Stimulated activated memory B cell treated with anti-CD40 and anti-IgM and Interleukin-4, amounts not matched to agents 10 μg/mL and 1 μg/mL and 100 μg/mL, for 72 hours (primary cell): ENCODE measurements at regions not wholly inside any gene's neighbourhood (a gene's known extent, or its start where the extent isn't known, plus 50 kb on each side); places are given as distances from the start of the nearest gene placed in this dataset.
"Not testable (repeated sequence)": the region's sequence is repeated elsewhere in the genome, so short reads cannot be mapped to it uniquely, and the experiment has no call there.

Experiments
- ATAC-seq: fragments of 150-1000 bp; cut with Tn5 transposase; 2 replicates; pipeline ENCODE4 v1.10.0; 2021
- H3K27ac Mint-ChIP-seq: one replicate; pipeline ENCODE4 v1.8.0; 2022; ENCODE audit warnings: mild to moderate bottlenecking, mixed read lengths
- H3K27me3 Mint-ChIP-seq: one replicate; pipeline ENCODE4 v1.8.0; 2022; ENCODE audit warnings: mixed read lengths
- H3K36me3 Mint-ChIP-seq: one replicate; pipeline ENCODE4 v1.8.0; 2022; ENCODE audit warnings: mixed read lengths
- H3K4me1 Mint-ChIP-seq: one replicate; pipeline ENCODE4 v1.8.0; 2022; ENCODE audit warnings: mixed read lengths
- H3K4me3 Mint-ChIP-seq: one replicate; pipeline ENCODE4 v1.8.0; 2022; ENCODE audit warnings: mild to moderate bottlenecking, moderate library complexity, mixed read lengths
- H3K9me3 Mint-ChIP-seq: one replicate; pipeline ENCODE4 v1.8.0; 2022; ENCODE audit warnings: mixed read lengths

GRCh38 chr3:18712713-18713576, 287.8 kb upstream of the SATB1 start:
- no peak for ATAC-seq
- Mint-ChIP-seq H3K9me3 (peaks cover 2% of the 10 kb centered on the region), H3K27ac (no peak overlapping the region), H3K27me3 (no peaks in the 10 kb centered on the region), H3K4me1 (peaks cover 8% of the 10 kb centered on the region), H3K4me3 (no peak overlapping the region), H3K36me3 (no peaks in the 10 kb centered on the region)

GRCh38 chr3:18704326-18704725, 279.2 kb upstream of the SATB1 start:
- H3K4me1 Mint-ChIP-seq, result no peaks in the 10 kb centered on the region
- H3K4me3 Mint-ChIP-seq, result no peak overlapping the region
- H3K27ac Mint-ChIP-seq, result no peak overlapping the region
- peaks cover 9% of the 10 kb centered on the region for H3K27me3 Mint-ChIP-seq
- H3K36me3 Mint-ChIP-seq, result peaks cover 5% of the 10 kb centered on the region
- ATAC-seq, result no peak
- H3K9me3 Mint-ChIP-seq, result peaks cover 10% of the 10 kb centered on the region

DNA sequence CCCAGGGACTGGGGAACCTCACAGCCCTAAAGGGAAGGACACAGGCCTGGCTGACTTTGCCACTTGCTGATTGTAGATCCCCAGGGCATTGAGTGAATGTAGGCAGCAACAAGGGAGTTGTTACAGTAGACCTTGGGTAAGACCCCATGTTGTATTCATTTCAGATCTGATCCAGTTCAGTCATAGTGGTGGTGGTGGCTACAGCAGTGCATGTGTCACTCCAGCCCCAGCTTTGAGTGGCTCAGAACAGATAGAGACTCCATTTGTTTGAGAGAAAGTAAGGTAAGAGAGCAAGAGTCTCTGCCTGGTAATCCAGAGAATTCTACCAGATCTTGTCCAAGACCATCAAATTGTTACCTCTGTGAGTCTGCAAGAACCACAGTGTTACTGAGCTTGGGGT, 278.7 kb upstream of the SATB1 start:
- peaks cover 9% of the 10 kb centered on the region for H3K27me3 Mint-ChIP-seq
- no peak overlapping the region for H3K27ac Mint-ChIP-seq
- H3K36me3 Mint-ChIP-seq, result peaks cover 5% of the 10 kb centered on the region
- no peak for ATAC-seq
- H3K9me3 Mint-ChIP-seq, result peaks cover 10% of the 10 kb centered on the region
- no peak overlapping the region for H3K4me3 Mint-ChIP-seq
- no peaks in the 10 kb centered on the region for H3K4me1 Mint-ChIP-seq

DNA sequence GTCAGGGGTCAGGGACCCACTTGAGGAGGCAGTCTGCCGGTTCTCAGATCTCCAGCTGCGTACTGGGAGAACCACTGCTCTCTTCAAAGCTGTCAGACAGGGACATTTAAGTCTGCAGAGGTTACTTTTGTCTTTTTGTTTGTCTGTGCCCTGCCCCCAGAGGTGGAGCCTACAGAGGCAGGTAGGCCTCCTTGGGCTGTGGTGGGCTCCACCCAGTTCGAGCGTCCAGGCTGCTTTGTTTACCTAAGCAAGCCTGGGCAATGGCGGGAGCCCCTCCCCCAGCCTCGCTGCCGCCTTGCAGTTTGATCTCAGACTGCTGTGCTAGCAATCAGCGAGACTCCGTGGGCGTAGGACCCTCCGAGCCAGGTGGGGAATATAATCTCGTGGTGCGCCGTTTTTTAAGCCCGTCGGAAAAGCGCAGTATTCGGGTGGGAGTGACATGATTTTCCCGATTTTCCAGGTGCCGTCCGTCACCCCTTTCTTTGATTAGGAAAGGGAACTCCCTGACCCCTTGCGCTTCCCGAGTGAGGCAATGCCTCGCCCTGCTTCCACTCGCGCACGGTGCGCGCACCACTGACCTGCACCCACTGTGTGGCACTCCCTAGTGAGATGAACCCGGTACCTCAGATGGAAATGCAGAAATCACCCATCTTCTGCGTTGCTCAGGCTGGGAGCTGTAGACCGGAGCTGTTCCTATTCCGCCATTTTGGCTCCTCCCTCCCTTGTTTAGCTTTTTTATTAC, 268.6 kb upstream of the SATB1 start:
- H3K36me3 Mint-ChIP-seq, H3K4me1 Mint-ChIP-seq, H3K9me3 Mint-ChIP-seq, ATAC-seq, H3K4me3 Mint-ChIP-seq, H3K27ac Mint-ChIP-seq: not testable (repeated sequence)
- peaks cover 11% of the 10 kb centered on the region for H3K27me3 Mint-ChIP-seq

DNA sequence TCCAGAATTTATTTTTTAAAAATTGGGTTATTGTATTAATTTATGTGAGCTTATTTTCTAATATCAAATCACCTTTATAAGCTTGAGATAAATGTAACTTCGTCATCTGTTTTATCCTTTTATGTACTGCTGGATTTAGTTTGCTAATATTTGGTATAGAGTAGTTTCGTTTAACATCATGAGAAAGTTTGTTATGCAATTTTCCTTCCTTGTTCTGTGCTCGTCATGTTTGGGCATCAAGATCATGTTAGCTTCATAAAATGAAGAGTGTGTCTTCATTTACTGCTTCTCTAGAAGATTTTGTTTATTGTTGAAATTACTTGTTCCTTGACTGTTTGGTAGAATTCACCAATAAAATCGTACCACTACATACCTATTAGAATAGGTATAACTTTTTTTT, 262.1 kb upstream of the SATB1 start:
- Mint-ChIP-seq H3K4me1 (no peaks in the 10 kb centered on the region), H3K36me3 (no peaks in the 10 kb centered on the region), H3K27me3 (no peaks in the 10 kb centered on the region), H3K27ac (no peak overlapping the region), H3K4me3 (no peak overlapping the region), H3K9me3 (no peaks in the 10 kb centered on the region)
- no peak for ATAC-seq

DNA sequence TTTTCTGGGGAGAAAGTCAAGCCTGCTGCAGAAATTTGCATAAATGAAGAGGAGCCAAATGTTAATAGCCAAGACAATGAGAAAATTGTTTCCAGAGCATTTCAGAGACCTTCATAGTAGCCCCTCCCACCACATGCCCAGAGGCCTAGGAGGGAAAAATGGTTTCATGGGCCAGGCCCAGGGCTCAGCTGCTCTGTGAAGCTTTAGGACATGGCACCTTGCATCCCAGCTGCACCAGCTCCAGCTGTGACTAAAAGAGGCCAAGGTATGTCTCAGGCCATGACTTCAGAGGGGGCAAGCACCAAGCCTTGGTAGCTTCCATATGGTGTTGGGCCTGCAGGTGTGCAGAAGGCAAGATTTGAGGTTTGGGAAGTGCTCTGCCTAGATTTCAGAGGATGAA, 258.8 kb upstream of the SATB1 start:
- Mint-ChIP-seq H3K9me3 (no peaks in the 10 kb centered on the region), H3K36me3 (no peaks in the 10 kb centered on the region), H3K4me1 (peaks cover 7% of the 10 kb centered on the region), H3K4me3 (no peak overlapping the region), H3K27me3 (no peaks in the 10 kb centered on the region), H3K27ac (no peak overlapping the region)
- peak; percentile 31 for ATAC-seq

- Mint-ChIP-seq H3K36me3 (no peaks in the 10 kb centered on the region), H3K4me1 (peaks cover 7% of the 10 kb centered on the region), H3K27me3 (no peaks in the 10 kb centered on the region), H3K4me3 (no peak overlapping the region), H3K27ac (no peak overlapping the region), H3K9me3 (no peaks in the 10 kb centered on the region)
- ATAC-seq, result no peak
These were observed 256.7 kb upstream of the SATB1 start for GRCh38 chr3:18681818-18682345.

DNA sequence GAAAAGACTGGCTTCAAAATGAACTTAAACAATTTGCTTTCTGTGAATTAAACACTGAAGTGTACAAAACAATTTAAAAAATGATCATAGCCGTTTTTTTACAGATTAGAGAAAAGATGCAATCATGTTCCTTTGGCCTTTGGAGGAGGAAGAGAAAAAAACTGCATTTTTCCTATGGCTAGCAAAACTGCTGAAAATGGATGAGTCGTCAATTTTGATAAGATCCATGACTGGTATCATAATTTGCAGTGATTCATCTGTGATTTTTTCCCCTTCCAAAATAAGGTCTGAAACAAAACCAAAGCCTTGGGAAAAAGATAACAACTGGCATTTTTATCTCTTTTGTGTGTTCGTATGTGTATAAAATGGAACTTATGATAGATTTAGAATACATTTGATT, 255.6 kb upstream of the SATB1 start:
- no peaks in the 10 kb centered on the region for H3K27me3 Mint-ChIP-seq
- H3K36me3 Mint-ChIP-seq, result no peaks in the 10 kb centered on the region
- no peak overlapping the region for H3K4me3 Mint-ChIP-seq
- no peaks in the 10 kb centered on the region for H3K9me3 Mint-ChIP-seq
- H3K4me1 Mint-ChIP-seq, result peaks cover 7% of the 10 kb centered on the region
- ATAC-seq, result no peak
- no peak overlapping the region for H3K27ac Mint-ChIP-seq

- H3K9me3 Mint-ChIP-seq, result no peaks in the 10 kb centered on the region
- H3K27me3 Mint-ChIP-seq, result no peaks in the 10 kb centered on the region
- peaks cover 7% of the 10 kb centered on the region for H3K4me1 Mint-ChIP-seq
- no peak for ATAC-seq
- H3K27ac Mint-ChIP-seq, result no peak overlapping the region
- no peak overlapping the region for H3K4me3 Mint-ChIP-seq
- H3K36me3 Mint-ChIP-seq, result no peaks in the 10 kb centered on the region
These were observed 254.1 kb upstream of the SATB1 start for GRCh38 chr3:18679238-18679637.

DNA sequence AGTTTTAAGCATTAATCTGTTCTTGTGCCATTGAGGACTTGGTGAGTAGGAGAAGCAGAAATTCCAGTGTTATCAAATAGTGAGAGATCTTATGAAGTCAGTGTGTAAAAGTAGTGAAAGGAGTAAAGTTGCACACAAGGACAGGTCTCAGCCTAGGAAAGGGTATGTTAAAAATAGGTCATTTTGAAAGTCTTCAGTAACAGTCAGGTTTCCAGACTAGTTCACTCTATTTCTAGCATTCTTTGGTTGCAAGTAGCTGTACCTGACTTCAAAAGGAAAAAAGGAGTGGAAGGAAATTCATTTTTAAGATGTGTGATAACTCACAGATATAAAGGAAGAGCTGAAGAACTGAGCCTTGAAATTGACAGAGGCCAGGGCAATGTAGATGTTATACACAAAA, 250.1 kb upstream of the SATB1 start:
- H3K27me3 Mint-ChIP-seq, result no peaks in the 10 kb centered on the region
- H3K9me3 Mint-ChIP-seq, result no peaks in the 10 kb centered on the region
- no peaks in the 10 kb centered on the region for H3K36me3 Mint-ChIP-seq
- H3K4me1 Mint-ChIP-seq, result peaks cover 15% of the 10 kb centered on the region
- no peak for ATAC-seq
- no peak overlapping the region for H3K27ac Mint-ChIP-seq
- no peak overlapping the region for H3K4me3 Mint-ChIP-seq

DNA sequence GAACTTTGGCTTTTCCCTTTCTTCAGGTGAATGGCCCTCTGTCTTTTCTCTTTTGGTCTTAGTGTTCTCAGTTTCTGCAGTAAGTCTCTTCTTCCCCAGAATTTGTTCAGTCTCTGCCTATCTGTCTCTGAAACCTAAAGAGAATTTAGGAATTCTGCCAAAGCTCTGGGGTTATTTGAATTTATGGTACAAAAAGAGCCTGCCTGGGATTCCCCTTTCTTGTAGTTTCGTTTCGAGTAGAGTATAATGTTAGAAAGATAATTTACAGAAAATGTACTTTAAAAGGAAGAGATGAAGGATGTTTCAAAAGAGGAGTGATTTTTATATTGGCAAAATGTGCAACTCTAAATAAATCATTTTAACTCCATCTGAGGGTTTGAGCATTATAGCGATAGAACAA, 247.4 kb upstream of the SATB1 start:
- H3K36me3 Mint-ChIP-seq, result no peaks in the 10 kb centered on the region
- peaks cover 8% of the 10 kb centered on the region for H3K4me1 Mint-ChIP-seq
- ATAC-seq, result no peak
- H3K27me3 Mint-ChIP-seq, result no peaks in the 10 kb centered on the region
- H3K9me3 Mint-ChIP-seq, result peaks cover 3% of the 10 kb centered on the region
- no peak overlapping the region for H3K27ac Mint-ChIP-seq
- H3K4me3 Mint-ChIP-seq, result peak overlapping the region; percentile 25

GRCh38 chr3:18670759-18671158, 245.6 kb upstream of the SATB1 start:
- Mint-ChIP-seq H3K4me3 (no peak overlapping the region), H3K9me3 (peaks cover 3% of the 10 kb centered on the region), H3K36me3 (no peaks in the 10 kb centered on the region), H3K27ac (no peak overlapping the region), H3K4me1 (peaks cover 8% of the 10 kb centered on the region), H3K27me3 (no peaks in the 10 kb centered on the region)
- ATAC-seq, result no peak

DNA sequence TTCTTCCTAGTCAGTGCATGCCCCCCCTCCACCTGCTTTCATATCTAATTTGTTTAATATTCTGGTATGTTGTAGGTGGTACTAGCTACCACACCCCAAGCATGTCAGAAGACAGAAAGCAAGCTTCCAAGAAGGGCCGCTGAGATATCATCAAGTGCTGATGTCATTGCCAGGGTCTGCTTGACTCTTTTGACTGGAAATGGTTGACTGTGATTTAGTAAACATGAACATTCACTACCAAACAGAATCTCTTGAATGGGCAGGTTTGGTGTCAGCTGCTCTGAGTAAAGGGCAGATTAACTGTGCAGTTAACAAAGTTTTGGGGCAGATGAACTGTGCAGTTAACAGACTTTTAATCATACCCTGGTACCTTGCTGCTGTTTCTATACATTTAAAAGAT, 244.2 kb upstream of the SATB1 start:
- peaks cover 8% of the 10 kb centered on the region for H3K4me1 Mint-ChIP-seq
- no peak overlapping the region for H3K4me3 Mint-ChIP-seq
- H3K27me3 Mint-ChIP-seq, result no peaks in the 10 kb centered on the region
- H3K36me3 Mint-ChIP-seq, result no peaks in the 10 kb centered on the region
- H3K9me3 Mint-ChIP-seq, result peaks cover 3% of the 10 kb centered on the region
- ATAC-seq, result no peak
- H3K27ac Mint-ChIP-seq, result no peak overlapping the region

DNA sequence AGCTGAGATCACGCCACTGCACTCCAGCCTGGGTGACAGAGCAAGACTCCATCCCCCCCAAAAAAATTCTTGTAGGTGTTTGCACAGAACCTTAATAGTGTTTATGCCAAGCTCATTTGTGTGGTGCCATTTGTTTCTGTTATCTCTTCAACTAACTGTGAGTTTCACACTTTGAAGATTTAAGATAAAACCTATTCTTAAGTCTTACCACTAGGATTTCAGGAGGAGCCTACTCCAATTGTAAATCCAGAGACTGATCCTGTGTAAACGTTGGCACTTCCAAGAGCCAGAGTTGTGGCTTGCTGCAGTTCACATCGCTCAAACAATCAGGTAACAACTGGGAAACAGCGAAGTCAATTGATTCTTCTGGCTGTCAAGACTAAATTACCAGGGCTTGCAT, 242.4 kb upstream of the SATB1 start:
- no peaks in the 10 kb centered on the region for H3K27me3 Mint-ChIP-seq
- ATAC-seq, result no peak
- no peaks in the 10 kb centered on the region for H3K36me3 Mint-ChIP-seq
- H3K27ac Mint-ChIP-seq, result no peak overlapping the region
- peaks cover 3% of the 10 kb centered on the region for H3K9me3 Mint-ChIP-seq
- no peak overlapping the region for H3K4me3 Mint-ChIP-seq
- peaks cover 5% of the 10 kb centered on the region for H3K4me1 Mint-ChIP-seq

- no peak overlapping the region for H3K27ac Mint-ChIP-seq
- no peaks in the 10 kb centered on the region for H3K4me1 Mint-ChIP-seq
- peaks cover 3% of the 10 kb centered on the region for H3K9me3 Mint-ChIP-seq
- no peak overlapping the region for H3K4me3 Mint-ChIP-seq
- H3K27me3 Mint-ChIP-seq, result no peaks in the 10 kb centered on the region
- H3K36me3 Mint-ChIP-seq, result no peaks in the 10 kb centered on the region
- ATAC-seq, result no peak
These were observed 241.5 kb upstream of the SATB1 start for GRCh38 chr3:18666655-18667054.

DNA sequence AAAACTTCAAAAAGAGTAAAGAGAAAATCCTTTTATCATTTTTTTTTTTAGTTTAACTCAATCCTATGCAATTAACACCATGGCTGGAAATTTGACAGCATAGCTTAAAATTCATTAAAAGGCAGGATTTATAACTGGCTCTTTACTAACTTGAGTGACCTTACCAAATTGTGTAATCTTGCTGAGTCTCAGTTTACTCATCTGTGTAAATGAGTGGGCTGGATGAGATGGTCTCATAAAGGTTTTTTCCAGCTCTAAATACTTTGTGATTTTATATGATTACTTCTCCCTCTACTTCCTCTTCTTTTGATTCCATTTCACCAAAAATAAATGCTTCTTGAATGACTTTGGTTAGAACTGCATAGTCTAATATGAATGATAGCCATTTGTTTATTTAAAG, 234.9 kb upstream of the SATB1 start:
- no peaks in the 10 kb centered on the region for H3K27me3 Mint-ChIP-seq
- no peak for ATAC-seq
- no peaks in the 10 kb centered on the region for H3K4me1 Mint-ChIP-seq
- no peaks in the 10 kb centered on the region for H3K36me3 Mint-ChIP-seq
- H3K9me3 Mint-ChIP-seq, result peaks cover 2% of the 10 kb centered on the region
- H3K27ac Mint-ChIP-seq, result no peak overlapping the region
- no peak overlapping the region for H3K4me3 Mint-ChIP-seq
